COLO829 (cell line): ENCODE measurements at regions not wholly inside any gene's neighbourhood (a gene's known extent, or its start where the extent isn't known, plus 50 kb on each side); places are given as distances from the start of the nearest gene placed in this dataset.

Experiments used
- DNase-seq: peaks from one replicate; pipeline ENCODE4 v3.0.0; 2012; ENCODE audit warnings: low spot score

DNA sequence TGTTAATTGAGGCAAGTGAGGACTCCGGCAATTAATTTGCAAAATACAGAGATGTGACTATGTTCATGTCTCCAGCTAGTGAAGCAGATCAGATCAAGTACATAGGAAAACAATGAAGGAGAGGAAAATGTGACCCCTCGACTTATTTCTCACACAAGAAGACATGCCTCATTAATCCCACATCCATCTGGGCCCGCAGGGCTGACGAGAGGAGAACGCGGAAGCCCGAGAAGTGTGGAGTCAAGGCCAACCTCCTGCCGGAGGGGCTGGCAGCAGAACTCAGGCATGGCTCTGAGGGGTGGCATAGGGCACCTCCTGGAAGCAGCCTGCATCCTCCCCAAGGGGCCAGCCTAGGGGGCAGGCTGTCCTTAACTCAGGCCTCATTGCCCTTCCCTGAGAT lies 54.4 kb downstream of the ZNF503 start:
- DNase-seq: no peak

DNA sequence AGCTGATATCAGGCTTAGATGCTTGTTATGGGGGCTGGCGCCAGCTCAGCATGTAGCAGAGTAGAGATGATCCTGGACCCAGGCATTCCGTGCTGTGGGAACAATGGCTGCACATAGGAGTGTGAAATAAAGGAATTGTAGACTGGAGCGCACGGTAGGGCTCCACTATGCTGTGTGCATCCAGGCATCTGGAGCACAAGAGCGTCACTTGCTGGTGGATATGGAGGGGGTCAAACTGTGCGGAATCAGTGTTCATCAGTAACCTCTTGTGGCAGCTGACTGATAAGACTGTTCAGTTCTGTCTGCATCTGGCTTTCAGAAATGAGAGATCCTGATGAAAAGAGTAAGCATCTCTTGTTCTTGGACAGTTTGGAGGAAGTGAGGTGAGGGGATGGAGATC lies 55.8 kb downstream of the ZNF503 start:
- no peak for DNase-seq

DNA sequence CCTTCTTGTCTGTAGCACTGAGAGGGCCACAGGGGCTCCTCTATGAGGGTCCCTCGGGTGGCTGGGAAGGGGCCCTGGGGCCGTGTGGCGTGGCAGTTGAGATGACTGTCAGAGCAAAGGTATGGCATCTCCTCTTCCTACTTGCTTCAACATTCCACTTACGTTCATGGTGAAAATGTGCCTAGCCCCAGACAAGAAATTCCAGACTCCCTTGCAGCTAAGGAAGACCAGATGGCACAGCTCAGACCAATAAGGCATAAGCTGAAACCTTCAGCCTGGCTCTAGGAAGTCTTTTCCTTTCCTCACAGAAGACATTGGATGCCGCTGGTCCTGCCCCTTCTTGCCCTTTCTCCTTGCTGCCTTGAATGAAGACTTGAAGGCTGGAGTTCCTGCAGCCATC lies 57.4 kb downstream of the ZNF503 start:
- DNase-seq: no peak

DNA sequence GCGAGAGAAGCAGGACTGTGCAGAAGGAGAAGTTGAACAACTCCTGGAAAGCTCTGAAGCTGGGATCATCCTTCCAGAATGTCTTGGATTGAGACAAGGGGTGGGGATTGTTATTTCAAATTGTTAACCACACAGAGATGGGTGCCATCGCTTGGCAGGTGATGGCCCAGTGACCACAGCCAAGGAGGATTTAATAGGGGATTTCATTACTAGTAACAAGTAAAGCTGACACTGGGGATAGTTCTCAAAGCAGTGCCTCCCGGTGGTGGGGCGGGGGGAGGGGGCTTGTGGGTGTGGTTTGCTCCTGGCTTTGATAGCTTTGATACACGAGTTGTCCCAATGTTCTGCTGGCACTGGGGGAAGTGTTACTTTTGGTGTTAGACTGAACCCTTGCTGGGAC lies 59.2 kb downstream of the ZNF503 start:
- no peak for DNase-seq

DNA sequence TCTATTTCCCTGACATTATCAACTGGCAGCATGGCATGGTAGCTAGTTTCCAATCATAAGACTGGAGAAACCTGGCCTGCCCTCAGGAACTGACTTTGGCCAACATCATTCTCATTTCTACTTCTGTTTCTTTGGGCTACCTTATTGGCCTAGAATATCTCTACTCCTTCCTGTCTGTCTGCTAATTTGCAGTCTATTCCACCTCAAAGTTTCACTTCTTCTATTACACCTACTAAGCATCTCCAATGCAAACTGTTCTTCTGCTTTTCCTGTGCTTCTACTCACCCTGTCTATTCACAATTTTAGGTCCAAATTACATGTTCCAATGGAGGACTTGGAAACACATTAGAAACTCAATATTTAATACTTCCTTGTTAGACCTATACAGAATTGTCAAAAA lies 65.6 kb downstream of the ZNF503 start:
- no peak for DNase-seq

DNA sequence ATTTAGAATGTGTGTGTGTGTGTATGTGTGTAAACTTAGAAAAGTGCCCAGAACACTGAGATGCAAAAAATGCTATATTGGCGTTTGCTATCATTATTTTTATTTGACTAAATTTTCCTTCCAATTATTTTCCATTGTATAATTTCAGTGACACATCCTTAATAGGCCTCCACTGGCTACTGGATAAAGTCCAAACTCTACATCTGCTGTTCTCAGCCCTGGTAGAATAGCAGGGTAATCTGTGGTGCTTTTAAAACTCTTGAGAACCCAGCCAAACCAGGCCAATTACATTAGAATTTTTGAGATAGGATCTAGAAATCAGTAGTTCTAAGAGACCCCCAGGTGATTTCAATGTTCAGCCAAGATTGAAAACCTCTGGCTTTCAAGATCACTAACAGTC lies 66.4 kb downstream of the ZNF503 start:
- DNase-seq: no peak

DNA sequence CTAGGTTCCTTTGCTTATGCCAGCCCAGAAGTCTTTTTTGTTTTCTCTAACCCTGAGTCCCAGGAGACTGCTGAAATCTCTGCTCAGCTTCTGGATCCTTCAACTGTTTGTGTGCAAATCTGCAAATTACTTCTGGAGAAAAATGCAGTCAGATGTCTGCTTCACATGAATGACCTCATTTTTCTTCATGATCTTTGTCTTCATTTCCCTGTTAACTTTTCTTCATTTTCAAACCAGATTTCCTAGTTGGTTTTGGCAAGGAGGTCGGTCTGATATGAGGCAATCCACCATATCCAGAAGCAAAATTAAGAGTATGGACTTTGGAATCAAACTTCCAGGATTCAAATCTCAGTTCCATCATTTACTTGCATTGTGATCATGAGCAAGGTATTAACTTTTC lies 66.8 kb downstream of the ZNF503 start:
- DNase-seq: no peak

DNA sequence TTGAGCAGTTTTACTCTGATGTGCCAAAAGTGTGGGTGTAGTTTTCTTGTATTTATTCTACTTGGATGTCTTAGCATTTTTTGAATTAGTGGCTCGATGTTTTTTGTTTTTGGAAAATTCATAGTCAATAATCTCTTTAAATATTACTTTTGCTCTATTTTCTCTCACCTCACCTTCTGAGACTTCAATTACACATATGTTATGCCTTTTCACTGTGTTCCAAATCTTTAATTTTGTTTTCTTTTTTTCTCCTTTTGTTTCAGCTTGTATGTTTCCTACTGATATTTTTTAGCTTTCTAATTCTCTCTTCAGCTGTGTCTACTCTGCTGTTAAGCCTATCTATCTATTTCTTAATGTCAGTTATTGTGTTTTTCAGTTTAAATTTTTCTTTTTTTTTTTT lies 69.5 kb downstream of the ZNF503 start:
- no peak for DNase-seq

DNA sequence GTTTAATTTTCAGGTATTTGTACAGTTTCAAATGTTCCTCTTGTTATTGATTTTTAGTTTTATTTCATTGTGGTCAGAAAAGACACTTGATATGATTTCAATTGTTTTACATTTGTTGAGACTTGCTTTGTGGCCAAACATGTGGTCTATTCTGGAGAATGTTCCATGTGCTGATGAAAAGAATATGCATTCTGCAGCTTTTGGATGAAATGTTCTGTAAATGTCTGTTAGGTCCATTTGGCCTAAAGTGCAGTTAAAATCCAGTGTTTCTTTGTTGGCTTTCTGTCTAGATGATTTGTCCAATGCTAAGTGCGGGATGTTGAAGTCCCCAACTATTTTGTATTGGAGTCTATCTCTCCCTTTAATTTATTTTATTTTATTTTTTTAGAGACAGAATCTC lies 70.5 kb downstream of the ZNF503 start:
- no peak for DNase-seq

DNA sequence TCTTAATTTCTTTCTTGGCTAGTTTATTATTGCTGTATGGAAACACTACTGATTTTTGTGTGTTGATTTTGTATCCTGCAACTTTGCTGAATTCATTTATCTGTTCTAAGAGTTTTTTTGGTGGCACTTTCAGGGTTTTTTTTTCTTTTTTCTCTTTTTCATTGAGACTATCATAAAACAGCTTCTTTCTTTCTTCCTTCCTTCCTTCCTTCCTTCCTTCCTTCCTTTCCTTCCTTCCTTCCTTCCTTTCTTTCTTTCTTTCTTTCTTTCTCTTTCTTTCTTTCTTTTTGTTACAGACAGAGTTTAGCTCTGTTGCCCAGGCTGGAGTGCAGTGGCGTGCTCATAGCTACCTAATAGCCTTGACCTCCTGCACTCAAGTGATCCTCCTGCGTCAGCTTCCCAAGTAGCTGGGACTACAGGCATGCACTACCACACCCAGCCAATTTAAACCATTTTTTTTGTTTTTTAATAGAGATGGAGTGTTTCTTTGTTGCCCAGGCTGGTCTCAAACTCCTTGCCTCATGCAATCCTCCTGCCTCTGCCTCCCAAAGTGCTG lies 72.3 kb downstream of the ZNF503 start:
- DNase-seq: no peak

DNA sequence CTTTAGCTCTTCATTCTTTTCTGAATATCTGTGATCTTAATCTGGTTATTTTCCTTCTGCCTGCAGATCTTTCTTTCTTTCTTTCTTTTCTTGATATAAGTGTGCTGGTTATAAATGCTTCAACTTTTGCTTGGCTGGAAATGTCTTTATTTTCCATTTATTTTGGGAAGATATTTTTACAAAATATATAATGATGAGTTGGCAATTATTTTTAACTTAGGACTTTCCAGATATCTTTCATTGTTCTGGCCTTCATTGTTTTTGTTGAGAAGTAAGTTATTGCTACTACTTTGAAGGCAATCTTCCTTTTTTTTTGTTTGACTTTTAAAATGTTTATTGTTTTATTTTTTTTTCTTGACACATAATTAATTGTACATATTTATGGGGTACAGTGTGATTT lies 75.3 kb downstream of the ZNF503 start:
- DNase-seq: no peak

DNA sequence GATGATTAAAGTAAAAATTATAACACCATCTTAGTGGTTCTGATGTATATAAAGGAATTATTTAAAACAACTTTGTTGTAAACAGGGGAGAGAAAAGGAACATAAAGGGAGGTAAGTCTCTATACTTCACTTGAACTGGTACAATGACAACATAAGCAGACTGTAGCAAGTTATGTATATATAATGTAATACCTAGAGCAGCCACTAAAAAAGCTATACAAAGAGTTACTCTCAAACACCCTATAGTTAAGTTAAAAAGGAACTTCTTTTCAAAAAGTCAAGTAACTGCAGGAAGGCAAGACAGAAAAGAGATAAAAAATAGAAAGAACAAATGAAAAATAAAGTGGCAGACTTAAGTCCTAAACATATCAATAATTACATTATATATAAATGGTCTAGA lies 82.3 kb downstream of the ZNF503 start:
- no peak for DNase-seq

DNA sequence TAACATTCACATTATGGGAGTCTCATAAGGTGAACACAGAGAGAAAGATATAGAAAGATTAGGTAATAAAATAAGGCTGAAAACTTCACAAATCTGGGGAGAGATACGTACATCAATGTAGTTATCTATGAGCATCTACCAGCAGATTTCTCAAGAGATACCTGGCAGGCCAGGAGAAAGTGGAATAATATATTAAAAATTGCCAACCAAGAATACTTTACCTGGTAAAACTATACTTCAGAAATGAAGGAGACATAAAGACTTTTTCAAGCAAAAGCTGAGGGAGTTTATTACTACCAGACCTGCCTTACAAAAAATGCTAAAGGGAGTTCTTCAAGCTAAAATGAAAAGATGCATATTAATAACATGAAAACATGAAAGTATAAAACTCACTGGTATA lies 78.8 kb upstream of the COMTD1 start:
- no peak for DNase-seq

DNA sequence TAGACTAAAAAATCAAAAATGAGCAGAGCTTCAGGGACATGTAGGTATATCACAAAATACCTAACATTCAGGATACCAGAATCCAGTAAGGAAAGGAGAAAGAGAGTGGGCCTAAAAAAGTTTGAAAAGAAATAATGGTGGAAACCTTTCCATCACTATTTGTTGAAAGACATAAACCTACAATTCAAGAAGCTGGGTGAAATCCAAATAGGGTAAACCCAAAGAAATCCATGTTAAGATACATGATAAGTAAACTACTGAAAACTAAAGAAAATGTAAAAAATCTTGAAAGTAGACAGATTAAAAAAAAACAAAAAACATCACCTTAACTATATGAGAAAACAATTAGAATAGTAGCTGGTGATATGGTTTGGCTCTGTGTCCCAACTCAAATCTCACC lies 76.7 kb upstream of the COMTD1 start:
- no peak for DNase-seq

DNA sequence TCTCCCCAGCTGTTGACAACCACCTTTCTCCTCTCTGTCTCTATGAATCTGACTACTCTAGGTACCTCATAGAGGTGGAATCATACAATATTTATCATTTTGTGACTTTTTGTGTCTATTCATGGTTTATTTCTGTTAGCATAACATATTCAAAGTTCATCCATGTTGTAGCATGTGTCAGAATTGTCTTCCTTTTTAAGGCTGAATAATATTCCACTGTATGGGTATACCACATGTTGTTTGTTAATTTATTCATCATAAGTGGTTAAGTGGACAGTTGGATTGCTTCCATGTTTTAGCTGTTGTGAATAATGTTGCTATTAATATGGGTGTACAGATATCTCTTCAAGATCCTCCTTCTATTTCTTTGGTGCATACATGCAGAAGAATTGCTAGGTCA lies 69.9 kb upstream of the COMTD1 start:
- no peak for DNase-seq

DNA sequence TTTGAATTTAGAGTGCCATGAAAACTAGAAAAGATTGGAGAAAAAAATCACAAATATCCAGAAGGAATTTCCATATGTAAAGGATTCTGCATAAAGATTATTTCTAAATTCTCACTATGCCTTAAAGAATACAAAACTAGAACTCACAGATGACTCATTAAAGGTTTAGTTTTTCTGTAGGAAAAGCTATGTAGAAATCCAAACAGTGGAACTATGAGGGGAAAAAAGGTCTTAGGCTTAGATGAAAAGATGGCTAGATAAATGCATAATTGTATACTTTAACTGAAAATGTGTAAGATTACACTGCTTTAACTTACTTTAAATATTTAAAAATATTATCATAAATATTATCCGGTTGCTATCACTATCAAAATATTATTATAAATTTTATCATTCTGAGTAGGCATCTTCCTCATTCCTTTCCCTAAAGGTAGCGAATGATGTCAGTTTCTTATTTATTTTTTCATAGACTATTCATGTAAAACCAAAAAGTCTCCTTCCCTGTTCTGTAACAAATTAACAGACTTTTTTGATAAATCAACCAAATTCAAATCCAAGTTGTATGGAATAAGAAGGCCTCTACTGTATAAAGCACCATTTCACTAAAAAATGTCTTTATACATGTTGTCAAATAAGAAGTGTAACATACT lies 69.1 kb upstream of the COMTD1 start:
- DNase-seq: no peak

DNA sequence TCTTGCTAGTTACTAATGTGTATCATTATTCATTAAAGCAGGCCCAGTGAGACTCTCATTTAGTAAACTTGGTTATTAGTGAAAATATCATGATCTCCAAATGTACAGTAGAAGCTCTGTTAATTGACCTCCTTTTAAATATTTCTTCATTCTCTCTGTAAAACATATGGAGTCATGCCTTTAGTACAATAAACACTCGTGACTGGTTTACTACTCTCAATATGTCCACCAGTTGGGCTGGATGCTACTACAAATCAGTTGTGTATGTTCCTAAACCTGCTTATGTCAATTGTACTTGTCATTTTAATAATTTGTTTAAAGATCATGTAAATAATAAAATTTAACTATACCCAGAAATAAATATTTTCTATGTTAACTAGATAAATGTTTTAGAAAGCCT lies 68.6 kb upstream of the COMTD1 start:
- no peak for DNase-seq

DNA sequence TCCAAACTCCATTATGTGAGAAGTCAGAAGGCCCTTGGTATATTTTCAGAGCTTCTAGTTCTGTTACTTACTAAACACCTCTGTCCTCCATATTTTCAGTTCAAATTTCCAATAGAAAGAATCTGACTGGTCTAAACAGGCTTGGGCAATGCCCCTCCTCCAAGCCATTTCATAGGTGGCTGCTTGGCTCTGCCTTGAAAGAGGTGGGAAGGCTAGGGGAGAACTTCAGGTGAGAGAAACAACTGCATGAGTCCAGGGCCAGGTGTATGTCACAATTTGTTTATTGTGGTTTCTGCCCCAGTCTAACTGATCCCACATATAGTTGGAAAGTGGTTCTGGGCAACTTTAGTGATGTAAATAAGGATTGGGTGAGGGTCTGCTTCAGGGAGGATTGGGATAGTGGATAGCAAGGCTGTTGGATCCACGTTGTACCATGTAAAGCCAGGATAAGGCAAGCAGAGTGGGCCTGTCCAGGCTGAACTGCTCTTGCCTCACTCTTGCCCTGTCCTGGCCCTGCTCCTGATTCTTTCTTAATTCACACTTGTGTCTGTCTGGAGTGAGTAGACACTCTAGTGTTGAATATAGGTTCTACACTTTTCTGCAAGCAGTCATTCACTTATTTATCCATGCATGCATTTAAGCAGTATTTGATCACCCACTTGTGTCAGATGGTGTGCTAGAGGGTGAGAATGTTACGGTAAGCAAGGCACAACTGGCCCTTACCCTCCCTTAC lies 67.5 kb upstream of the COMTD1 start:
- no peak for DNase-seq

DNA sequence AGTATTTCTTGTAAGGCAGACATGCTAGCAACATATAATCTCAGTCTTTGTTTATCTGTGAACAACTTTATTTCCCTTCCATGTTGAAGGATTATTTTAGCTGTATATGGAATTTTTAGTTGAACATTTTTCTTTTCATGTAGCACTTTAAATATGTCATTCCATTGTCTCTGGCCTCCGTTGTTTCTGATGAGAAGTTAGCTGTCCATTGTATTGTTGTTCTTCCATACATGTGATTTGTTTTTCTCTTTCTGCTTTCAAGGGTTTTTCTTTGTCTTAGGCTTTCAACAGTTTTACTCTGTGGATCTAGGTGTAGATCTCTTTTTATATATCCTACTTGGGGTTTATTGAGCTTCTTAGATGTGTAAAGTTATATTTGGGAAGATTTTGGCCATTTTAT lies 66.3 kb upstream of the COMTD1 start:
- DNase-seq: no peak

DNA sequence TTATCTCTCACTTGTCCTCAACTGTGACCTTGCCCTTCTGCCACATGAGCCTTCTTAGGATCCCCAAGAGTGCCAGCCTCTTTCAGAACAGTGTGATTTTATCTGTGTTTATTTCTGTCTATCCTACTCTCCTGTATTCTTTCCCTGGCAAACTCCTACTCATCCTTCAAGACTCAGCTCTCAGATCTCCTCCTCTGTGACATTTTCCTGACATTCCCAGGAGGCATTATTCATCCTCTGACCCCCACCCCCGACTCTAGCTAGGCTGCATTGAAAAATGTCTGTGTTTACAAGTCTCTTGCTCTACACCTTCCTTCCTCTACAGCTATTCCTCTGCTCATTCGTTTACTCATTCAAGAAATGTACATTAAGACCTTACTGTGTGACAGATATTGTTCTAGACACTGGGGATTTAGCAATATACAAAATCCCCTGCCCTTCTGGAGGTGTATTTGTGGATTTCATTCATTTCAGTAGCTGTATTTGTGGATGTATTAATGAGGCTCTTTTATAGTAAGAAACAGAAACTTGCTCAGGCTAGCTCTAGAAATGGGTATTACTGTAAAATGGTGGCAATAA lies 61.4 kb upstream of the COMTD1 start:
- DNase-seq: no peak

DNA sequence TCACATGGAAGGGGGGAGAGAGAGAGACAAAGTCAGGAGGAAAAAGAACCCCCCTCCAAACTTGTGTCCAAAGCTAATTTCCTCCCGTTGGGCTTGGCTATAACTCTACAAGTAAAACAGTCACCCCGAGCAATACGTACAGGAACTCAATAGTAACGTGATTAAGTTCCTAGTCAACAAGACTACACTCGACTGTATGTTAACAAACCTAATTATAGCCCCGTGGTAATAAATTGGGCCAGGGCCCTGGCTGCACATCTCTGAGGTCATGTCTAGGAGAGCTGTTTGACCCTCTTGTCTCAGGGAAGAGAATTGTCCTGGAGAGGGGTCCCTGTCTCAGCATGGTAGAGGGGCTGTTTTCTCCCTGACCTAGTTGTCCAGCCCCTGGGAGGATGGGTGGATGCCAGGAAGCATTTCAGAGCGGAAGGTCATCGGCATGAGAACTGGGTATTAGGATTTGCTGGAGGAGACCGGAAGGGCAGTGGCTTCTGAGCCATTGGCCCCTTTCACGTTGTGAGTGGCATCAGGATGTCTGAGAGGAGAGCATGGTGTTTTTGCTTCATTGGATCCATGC lies 60.2 kb upstream of the COMTD1 start:
- DNase-seq: no peak

DNA sequence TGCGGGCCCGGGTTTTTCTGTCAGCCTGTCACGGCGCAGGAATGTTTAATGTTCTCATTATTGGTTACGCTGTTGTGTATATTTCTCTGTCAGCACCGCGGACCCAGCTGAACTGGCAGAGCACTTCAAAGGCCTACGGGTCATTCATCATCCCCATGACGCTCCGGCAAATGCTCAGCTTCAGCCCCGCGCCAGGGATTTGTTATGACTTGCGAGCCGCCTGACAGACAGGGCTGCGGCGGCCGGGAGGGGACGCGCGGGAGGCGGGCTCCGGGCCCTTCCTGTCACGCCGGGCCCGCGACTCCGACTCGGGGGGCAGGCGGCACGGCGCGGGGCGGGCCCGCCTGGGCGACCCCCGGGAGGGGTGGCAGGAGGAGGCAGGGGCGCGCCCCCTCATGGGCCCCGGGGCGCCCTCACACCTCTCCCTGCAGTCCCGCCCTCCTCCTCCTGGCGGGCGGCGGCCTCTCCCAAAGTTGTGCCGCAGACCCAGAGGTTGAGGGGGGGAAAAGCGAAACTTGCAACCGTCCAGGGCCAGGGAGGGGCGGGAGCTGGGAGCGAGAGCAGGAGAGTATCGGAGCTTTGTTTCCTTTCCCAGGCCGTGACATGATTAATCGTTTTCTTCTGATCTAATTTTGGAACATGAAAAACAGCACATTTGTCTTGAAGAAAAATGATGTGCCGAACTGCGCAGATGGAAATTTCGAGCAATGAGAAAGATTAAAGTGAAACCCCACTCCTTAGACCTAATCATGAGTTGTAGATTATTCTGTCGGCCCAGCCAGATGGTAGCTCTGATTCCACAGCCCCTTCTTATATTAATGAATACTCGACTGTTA lies 59.3 kb upstream of the COMTD1 start:
- peak; percentile 40 for DNase-seq
